ENCODE measurements at regions not wholly inside any gene's neighbourhood (a gene's known extent, or its start where the extent isn't known, plus 50 kb on each side); places are given as distances from the start of the nearest gene placed in this dataset.

DNA sequence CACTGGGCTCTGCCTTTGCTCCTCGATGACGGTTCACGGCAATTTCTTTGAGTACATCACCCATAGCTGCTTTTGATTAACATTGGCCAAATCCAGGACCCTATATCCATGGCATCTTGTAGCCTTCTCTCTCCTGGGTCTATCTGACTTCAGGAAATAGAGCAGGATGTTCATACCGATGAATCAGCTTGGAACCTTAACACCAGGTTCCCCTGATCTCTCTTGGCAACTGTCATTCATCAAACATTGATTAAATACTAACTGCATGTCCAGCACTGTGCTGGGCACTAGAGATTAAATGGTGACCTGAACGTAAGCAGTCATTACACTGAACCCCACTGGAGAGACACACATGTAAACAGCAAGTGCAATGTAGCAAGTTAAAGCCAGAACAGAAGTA is 77.0 kb upstream of the MED13L start:
- no TSS peak for BruUV-seq (replicated peaks)
- POLR2A ChIA-PET, result no interaction called here
- ATAC-seq, result no peak
- H3K27ac ChIP-seq (ENCODE audit: low read length), result peak overlapping the region; percentile 18; the same call in 1 of the 2 replicates
- TF ChIP-seq, protein P1, sequence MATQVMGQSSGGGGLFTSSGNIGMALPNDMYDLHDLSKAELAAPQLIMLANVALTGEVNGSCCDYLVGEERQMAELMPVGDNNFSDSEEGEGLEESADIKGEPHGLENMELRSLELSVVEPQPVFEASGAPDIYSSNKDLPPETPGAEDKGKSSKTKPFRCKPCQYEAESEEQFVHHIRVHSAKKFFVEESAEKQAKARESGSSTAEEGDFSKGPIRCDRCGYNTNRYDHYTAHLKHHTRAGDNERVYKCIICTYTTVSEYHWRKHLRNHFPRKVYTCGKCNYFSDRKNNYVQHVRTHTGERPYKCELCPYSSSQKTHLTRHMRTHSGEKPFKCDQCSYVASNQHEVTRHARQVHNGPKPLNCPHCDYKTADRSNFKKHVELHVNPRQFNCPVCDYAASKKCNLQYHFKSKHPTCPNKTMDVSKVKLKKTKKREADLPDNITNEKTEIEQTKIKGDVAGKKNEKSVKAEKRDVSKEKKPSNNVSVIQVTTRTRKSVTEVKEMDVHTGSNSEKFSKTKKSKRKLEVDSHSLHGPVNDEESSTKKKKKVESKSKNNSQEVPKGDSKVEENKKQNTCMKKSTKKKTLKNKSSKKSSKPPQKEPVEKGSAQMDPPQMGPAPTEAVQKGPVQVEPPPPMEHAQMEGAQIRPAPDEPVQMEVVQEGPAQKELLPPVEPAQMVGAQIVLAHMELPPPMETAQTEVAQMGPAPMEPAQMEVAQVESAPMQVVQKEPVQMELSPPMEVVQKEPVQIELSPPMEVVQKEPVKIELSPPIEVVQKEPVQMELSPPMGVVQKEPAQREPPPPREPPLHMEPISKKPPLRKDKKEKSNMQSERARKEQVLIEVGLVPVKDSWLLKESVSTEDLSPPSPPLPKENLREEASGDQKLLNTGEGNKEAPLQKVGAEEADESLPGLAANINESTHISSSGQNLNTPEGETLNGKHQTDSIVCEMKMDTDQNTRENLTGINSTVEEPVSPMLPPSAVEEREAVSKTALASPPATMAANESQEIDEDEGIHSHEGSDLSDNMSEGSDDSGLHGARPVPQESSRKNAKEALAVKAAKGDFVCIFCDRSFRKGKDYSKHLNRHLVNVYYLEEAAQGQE (IDR thresholded peaks at IDR 0.05; ENCODE audit: insufficient read depth in 1 of 2, low read depth in 2 of 2, low read length in 1 of 2), result no peak
- TF ChIP-seq POLR2AphosphoS5 (IDR thresholded peaks at IDR 0.05; ENCODE audit: low read depth, low read length), result no peak
- no peak for TF ChIP-seq SIN3A (IDR thresholded peaks at IDR 0.05; ENCODE audit: borderline replicate concordance, insufficient read depth, low read depth, low read length)
- TF ChIP-seq, protein P2, sequence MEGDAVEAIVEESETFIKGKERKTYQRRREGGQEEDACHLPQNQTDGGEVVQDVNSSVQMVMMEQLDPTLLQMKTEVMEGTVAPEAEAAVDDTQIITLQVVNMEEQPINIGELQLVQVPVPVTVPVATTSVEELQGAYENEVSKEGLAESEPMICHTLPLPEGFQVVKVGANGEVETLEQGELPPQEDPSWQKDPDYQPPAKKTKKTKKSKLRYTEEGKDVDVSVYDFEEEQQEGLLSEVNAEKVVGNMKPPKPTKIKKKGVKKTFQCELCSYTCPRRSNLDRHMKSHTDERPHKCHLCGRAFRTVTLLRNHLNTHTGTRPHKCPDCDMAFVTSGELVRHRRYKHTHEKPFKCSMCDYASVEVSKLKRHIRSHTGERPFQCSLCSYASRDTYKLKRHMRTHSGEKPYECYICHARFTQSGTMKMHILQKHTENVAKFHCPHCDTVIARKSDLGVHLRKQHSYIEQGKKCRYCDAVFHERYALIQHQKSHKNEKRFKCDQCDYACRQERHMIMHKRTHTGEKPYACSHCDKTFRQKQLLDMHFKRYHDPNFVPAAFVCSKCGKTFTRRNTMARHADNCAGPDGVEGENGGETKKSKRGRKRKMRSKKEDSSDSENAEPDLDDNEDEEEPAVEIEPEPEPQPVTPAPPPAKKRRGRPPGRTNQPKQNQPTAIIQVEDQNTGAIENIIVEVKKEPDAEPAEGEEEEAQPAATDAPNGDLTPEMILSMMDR (IDR thresholded peaks at IDR 0.05), result no peak
- TF ChIP-seq TCF7L2 (IDR thresholded peaks at IDR 0.05; ENCODE audit: low read depth, low read length), result no peak
- intact Hi-C loops (cut with micrococcal nuclease; ENCODE audit: unreplicated experiment), result no loop called here
- H3K36me3 ChIP-seq (ENCODE audit: control insufficient read depth, insufficient read depth, low read length), result no peaks in the 10 kb centered on the region
- in situ Hi-C loops (cut with HindIII; ENCODE audit: low pct_unique_long_range_greater_than_20kb, low sequenced_read_pairs), result no loop called here
- H3K27me3 ChIP-seq (ENCODE audit: control insufficient read depth, insufficient read depth, low read length), result no peaks in the 10 kb centered on the region
- DNase-seq (ENCODE audit: low read depth, low spot score), result no peak
- H3K9me3 ChIP-seq (ENCODE audit: control insufficient read depth, insufficient read depth, low read depth, low read length), result no peaks in the 10 kb centered on the region
- no peak overlapping the region for H3K4me3 ChIP-seq (ENCODE audit: low read depth in 2 of 2, low read length in 2 of 2)
- CTCF ChIA-PET, result no interaction called here
- peaks cover 15% of the 10 kb centered on the region for H3K4me1 ChIP-seq (ENCODE audit: control insufficient read depth, insufficient read depth, low read length)

DNA sequence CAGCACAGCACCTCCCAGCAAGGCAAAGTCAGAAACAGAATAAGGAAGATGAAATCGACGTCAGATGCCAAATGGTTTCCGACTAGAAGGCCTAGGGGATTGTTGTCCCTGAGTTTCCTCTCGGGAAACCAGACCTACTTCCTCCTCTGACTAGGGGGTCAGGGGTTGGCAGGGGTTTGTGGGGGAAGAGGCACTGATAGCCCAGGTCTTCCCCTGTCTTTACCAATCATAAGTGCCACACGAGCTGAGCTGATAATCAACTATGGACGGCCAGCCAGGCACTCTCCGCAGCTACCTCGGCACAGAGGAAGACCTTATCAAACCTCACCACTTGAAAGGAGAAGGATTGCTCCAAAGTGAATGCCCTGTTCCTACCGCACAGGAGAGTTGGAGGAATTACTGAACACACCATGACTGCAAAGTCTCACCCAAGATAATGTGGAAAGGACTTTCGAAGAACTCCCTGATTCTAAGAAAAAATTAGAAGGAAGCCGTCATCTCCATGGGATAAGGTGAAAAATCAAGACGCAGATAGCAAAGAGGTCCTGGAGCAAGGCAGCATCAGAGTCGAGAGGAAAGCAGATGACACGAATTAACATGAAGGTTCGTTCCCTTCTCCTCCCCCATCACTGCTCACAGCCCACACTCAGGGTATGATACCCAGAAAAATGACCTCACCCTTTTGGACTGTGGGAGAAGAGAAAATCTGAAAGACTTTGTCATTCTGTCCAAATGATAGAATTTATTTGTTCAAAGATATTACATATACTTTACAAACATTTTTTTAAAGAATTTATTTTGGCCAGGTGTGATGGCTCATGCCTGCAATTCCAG is 77.7 kb upstream of the MED13L start:
- TF ChIP-seq TCF7L2 (IDR thresholded peaks at IDR 0.05; ENCODE audit: low read depth, low read length), result no peak
- TF ChIP-seq POLR2AphosphoS5 (IDR thresholded peaks at IDR 0.05; ENCODE audit: low read depth, low read length), result no peak
- TF ChIP-seq SIN3A (IDR thresholded peaks at IDR 0.05; ENCODE audit: borderline replicate concordance, insufficient read depth, low read depth, low read length), result no peak
- TF ChIP-seq, protein P1 (IDR thresholded peaks at IDR 0.05; ENCODE audit: insufficient read depth in 1 of 2, low read depth in 2 of 2, low read length in 1 of 2), result no peak
- TF ChIP-seq, protein P2 (IDR thresholded peaks at IDR 0.05), result no peak
- Histone ChIP-seq H3K27me3 (ENCODE audit: control insufficient read depth, insufficient read depth, low read length) (no peaks in the 10 kb centered on the region), H3K27ac (ENCODE audit: low read length) (peak overlapping the region; percentile 18; the same call in 1 of the 2 replicates), H3K4me3 (ENCODE audit: low read depth in 2 of 2, low read length in 2 of 2) (no peak overlapping the region), H3K4me1 (ENCODE audit: control insufficient read depth, insufficient read depth, low read length) (peaks cover 16% of the 10 kb centered on the region), H3K36me3 (ENCODE audit: control insufficient read depth, insufficient read depth, low read length) (no peaks in the 10 kb centered on the region), H3K9me3 (ENCODE audit: control insufficient read depth, insufficient read depth, low read depth, low read length) (no peaks in the 10 kb centered on the region)
- DNase-seq (ENCODE audit: low read depth, low spot score) (no peak), ATAC-seq (no peak)
- no TSS peak for BruUV-seq (replicated peaks)
- ChIA-PET POLR2A (no interaction called here), CTCF (no interaction called here)
- in situ Hi-C loops (cut with HindIII; ENCODE audit: low pct_unique_long_range_greater_than_20kb, low sequenced_read_pairs), result no loop called here
- intact Hi-C loops (cut with micrococcal nuclease; ENCODE audit: unreplicated experiment), result no loop called here

All from Panc1 (cell line).